HFFc6 (cell line): ENCODE measurements at regions not wholly inside any gene's neighbourhood (a gene's known extent, or its start where the extent isn't known, plus 50 kb on each side); places are given as distances from the start of the nearest gene placed in this dataset.

Source experiments
- DNase-seq: peaks from one replicate; pipeline ENCODE4 v3.0.0-alpha.2; 2018
- H3K27ac Mint-ChIP-seq: 2 replicates; pipeline ENCODE4 v1.8.0; 2020; ENCODE audit warnings: mild to moderate bottlenecking, mixed read lengths
- H3K27me3 Mint-ChIP-seq: 2 replicates; pipeline ENCODE4 v1.8.0; 2021; ENCODE audit warnings: mild to moderate bottlenecking, moderate library complexity, mixed read lengths; ENCODE audit not compliant: insufficient read depth
- H3K36me3 Mint-ChIP-seq: 2 replicates; pipeline ENCODE4 v1.8.0; 2021; ENCODE audit warnings: low read depth, mixed read lengths
- H3K4me1 Mint-ChIP-seq: 2 replicates; pipeline ENCODE4 v1.8.0; 2020; ENCODE audit warnings: low read depth, mixed read lengths
- H3K4me3 Mint-ChIP-seq: 2 replicates; pipeline ENCODE4 v1.8.0; 2020; ENCODE audit warnings: mild to moderate bottlenecking, moderate library complexity, mixed read lengths
- H3K9me3 Mint-ChIP-seq: 2 replicates; pipeline ENCODE4 v1.8.0; 2020; ENCODE audit warnings: mild to moderate bottlenecking, mixed read lengths
- TF ChIP-seq, protein P1 (sequence below): fragments of 200-600 bp; sonication (generic); IDR thresholded peaks from 2 replicates; pipeline ENCODE4 v1.5.0; 2021; ENCODE audit warnings: antibody characterized with exemption, mild to moderate bottlenecking

DNA sequence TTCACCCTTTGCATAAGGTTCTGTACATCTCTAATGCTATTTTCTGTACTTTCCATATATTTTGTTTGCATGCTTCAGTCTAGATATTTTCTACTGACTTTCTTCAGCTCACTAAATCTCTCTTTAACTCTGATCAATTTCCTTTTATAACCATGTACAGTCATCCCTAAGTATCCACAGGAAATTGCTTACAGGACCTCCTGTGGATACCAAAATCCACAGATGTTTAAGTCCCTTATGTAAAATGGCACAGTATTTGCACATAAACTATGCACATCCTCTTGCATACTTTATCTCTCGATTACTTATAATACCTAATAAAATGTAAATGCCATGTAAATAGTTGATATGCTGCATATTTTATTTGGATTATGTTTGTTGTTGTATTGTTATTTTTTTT lies 442.1 kb downstream of the TLE4 start:
- no peaks in the 10 kb centered on the region for H3K4me1 Mint-ChIP-seq

DNA sequence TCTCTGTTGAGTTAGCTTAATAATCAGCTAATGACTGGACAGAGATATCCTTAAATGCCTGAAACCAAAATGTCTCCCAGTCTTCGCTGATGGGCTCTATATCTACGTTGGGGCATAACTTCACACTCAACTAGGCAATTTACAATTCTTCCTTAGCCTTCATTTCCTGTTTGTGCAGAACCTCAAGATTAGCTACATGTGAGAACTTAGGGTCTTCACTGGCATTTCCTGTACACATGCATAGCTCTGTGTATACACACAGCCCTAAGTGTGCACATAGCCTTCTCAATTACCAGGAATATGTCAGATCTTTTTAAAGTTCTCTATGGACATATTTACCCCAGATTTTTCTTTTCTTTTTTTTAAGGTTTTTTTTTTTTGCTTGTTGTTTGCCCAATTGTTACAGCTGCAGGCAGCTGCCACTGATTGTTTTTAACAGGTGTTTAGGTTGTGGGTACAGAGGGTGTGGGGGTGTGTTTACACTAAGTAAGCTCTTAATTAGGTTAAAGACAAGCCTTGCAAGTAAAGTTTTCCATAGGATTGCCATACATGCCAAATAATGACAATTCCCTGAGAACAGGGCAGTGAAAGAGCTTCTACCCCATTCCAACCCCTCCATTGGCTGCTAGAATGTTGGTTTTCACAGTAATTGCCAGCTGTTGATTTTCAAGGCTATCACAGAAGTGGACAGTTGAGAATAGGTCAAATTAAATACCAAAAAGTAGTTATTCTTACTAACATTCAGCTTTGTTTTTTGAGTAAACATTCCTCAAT lies 441.0 kb downstream of the TLE4 start:
- Mint-ChIP-seq H3K36me3 (no peaks in the 10 kb centered on the region), H3K27me3 (no peaks in the 10 kb centered on the region), H3K9me3 (no peaks in the 10 kb centered on the region), H3K4me3 (no peak overlapping the region), H3K4me1 (no peaks in the 10 kb centered on the region), H3K27ac (no peak overlapping the region)
- no peak for DNase-seq
- TF ChIP-seq, protein P1, sequence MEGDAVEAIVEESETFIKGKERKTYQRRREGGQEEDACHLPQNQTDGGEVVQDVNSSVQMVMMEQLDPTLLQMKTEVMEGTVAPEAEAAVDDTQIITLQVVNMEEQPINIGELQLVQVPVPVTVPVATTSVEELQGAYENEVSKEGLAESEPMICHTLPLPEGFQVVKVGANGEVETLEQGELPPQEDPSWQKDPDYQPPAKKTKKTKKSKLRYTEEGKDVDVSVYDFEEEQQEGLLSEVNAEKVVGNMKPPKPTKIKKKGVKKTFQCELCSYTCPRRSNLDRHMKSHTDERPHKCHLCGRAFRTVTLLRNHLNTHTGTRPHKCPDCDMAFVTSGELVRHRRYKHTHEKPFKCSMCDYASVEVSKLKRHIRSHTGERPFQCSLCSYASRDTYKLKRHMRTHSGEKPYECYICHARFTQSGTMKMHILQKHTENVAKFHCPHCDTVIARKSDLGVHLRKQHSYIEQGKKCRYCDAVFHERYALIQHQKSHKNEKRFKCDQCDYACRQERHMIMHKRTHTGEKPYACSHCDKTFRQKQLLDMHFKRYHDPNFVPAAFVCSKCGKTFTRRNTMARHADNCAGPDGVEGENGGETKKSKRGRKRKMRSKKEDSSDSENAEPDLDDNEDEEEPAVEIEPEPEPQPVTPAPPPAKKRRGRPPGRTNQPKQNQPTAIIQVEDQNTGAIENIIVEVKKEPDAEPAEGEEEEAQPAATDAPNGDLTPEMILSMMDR, result no peak

More for the DNA sequence above, 442.1 kb downstream of the TLE4 start:
- DNase-seq, result no peak
- Mint-ChIP-seq H3K27ac (no peak overlapping the region), H3K36me3 (no peaks in the 10 kb centered on the region), H3K9me3 (no peaks in the 10 kb centered on the region), H3K4me3 (no peak overlapping the region), H3K27me3 (no peaks in the 10 kb centered on the region)
- TF ChIP-seq, protein P1, result no peak

DNA sequence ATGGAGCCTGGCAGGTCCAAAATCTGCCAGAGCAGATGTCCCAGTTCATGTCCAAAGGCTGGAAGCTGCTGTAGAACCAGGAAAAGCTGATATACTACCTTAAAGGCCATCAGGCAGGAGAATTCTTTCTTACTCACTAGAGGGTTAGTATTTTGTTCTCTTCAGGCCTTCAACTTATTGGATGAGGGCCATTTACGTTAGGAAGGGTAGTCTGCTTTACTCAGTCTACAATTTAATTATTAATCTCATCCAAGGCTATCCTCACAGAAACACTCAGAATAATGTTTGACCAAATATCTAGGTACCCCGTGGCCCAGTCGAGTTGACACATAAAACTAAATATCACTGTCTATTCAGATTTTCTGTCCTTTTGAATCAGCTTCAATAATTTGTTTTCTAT lies 437.4 kb downstream of the TLE4 start:
- DNase-seq, result no peak
- Mint-ChIP-seq H3K9me3 (no peaks in the 10 kb centered on the region), H3K4me1 (no peaks in the 10 kb centered on the region), H3K36me3 (no peaks in the 10 kb centered on the region), H3K4me3 (no peak overlapping the region), H3K27ac (no peak overlapping the region), H3K27me3 (no peaks in the 10 kb centered on the region)
- TF ChIP-seq, protein P1, result no peak

DNA sequence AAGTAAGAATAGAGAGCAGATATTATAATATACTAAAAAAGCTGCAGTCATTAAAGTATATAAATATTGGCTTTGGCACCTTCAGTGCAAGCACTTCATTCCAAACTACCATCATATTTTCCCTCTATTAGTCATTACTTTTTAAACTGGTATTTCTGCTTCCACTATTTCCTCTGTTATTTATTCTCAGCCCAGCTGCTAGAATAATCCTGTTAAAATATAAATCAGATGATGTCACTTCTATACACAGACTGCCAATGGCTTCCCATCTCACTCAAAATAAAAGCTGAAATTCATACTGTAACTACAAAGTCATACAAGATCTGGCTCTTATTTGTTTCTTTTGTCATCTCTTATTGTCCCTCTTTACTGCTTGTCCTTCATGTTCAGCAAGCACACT lies 432.9 kb downstream of the TLE4 start:
- Mint-ChIP-seq H3K4me1 (no peaks in the 10 kb centered on the region), H3K4me3 (no peak overlapping the region), H3K27ac (no peak overlapping the region), H3K36me3 (no peaks in the 10 kb centered on the region), H3K27me3 (no peaks in the 10 kb centered on the region; the same call in 1 of the 2 replicates), H3K9me3 (no peaks in the 10 kb centered on the region)
- TF ChIP-seq, protein P1, result no peak
- DNase-seq, result no peak

DNA sequence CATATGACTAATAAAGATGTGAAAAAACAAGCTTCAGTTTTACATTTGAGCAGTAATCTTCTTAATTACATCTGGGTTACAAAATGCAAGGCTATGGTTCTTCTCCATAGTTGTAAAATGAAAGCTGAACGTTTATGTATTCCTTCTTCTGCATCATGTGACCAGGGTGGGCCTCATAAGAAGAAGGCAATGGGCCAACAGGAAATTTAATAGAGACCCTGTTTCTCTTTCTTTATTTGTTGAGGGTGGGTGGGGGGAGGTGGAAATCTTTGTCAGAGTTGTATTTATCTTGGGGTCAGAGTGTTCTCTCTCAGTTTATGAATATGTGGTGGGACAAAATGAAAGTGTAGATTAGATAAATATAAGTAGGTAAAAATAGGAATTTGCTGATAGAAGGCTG lies 418.8 kb downstream of the TLE4 start:
- H3K4me1 Mint-ChIP-seq, result no peaks in the 10 kb centered on the region
- no peak for DNase-seq
- H3K27me3 Mint-ChIP-seq, result peaks cover 6% of the 10 kb centered on the region
- TF ChIP-seq, protein P1, result no peak
- H3K9me3 Mint-ChIP-seq, result no peaks in the 10 kb centered on the region
- no peak overlapping the region for H3K27ac Mint-ChIP-seq
- no peak overlapping the region for H3K4me3 Mint-ChIP-seq
- H3K36me3 Mint-ChIP-seq, result no peaks in the 10 kb centered on the region
